Left ventricle myocardium inferior (tissue), 1 donor: ENCODE measurements at regions not wholly inside any gene's neighbourhood (a gene's known extent, or its start where the extent isn't known, plus 50 kb on each side); places are given as distances from the start of the nearest gene placed in this dataset.
A peak's percentile ranks its signal among the peaks of the same experiment; 100 is the strongest.

Experiments used
- DNase-seq: peaks from one replicate; pipeline ENCODE4 v3.0.0-alpha.2; 2020
- H3K27ac ChIP-seq: fragments of 200-600 bp; replicated peaks from 2 replicates; pipeline ENCODE4 v1.8.0; 2021
- H3K27me3 ChIP-seq: fragments of 200-600 bp; 2 replicates; pipeline ENCODE4 v1.8.0; 2021; ENCODE audit warnings: low read depth
- H3K36me3 ChIP-seq: fragments of 200-600 bp; 2 replicates; pipeline ENCODE4 v1.8.0; 2021
- H3K4me1 ChIP-seq: fragments of 200-600 bp; 2 replicates; pipeline ENCODE4 v1.8.0; 2021
- H3K4me3 ChIP-seq: fragments of 200-600 bp; 2 replicates; pipeline ENCODE4 v1.8.0; 2021; ENCODE audit warnings: mild to moderate bottlenecking, moderate library complexity
- H3K9me3 ChIP-seq: fragments of 200-600 bp; replicated peaks from 2 replicates; pipeline ENCODE4 v1.8.0; 2021
- CTCF ChIP-seq: fragments of 200-600 bp; IDR thresholded peaks from 2 replicates; pipeline ENCODE4 v1.8.0; 2021; ENCODE audit warnings: antibody characterized with exemption, mild to moderate bottlenecking, borderline replicate concordance
- intact Hi-C: fragments of 100-400 bp; cut with micrococcal nuclease; formaldehyde crosslinking; loops from one replicate; pipeline ENCODE4 v1.11.0; 2022
- donor health status: DM: no; HTN: yes; CAD: no; lungs with severe emphysema.

GRCh38 chr7:131919920-131920709 is 363.7 kb upstream of the PODXL start:
- H3K9me3 ChIP-seq = no peaks in the 10 kb centered on the region
- no peak overlapping the region for H3K27ac ChIP-seq
- H3K27me3 ChIP-seq = peaks cover 27% of the 10 kb centered on the region
- intact Hi-C loops = no loop called here
- no peak for DNase-seq
- no peak for TF ChIP-seq CTCF
- no peaks in the 10 kb centered on the region for H3K4me1 ChIP-seq
- H3K4me3 ChIP-seq = no peak overlapping the region
- no peaks in the 10 kb centered on the region for H3K36me3 ChIP-seq

- H3K36me3 ChIP-seq = no peaks in the 10 kb centered on the region
- no peaks in the 10 kb centered on the region for H3K4me1 ChIP-seq
- no peak overlapping the region for H3K4me3 ChIP-seq
- H3K27ac ChIP-seq = no peak overlapping the region
- intact Hi-C loops = no loop called here
- TF ChIP-seq CTCF = no peak
- peaks cover 78% of the 10 kb centered on the region for H3K27me3 ChIP-seq
- H3K9me3 ChIP-seq = no peaks in the 10 kb centered on the region
- DNase-seq = no peak
Observed at GRCh38 chr7:131911112-131911511, 354.7 kb upstream of the PODXL start.

- H3K36me3 ChIP-seq = no peaks in the 10 kb centered on the region
- intact Hi-C loops = no loop called here
- no peak overlapping the region for H3K27ac ChIP-seq
- DNase-seq = no peak
- peaks cover 96% of the 10 kb centered on the region for H3K27me3 ChIP-seq
- H3K4me1 ChIP-seq = no peaks in the 10 kb centered on the region
- H3K4me3 ChIP-seq = peak overlapping the region; percentile 59
- H3K9me3 ChIP-seq = no peaks in the 10 kb centered on the region
- TF ChIP-seq CTCF = no peak
Observed at GRCh38 chr7:131909151-131909768, 352.8 kb upstream of the PODXL start.

- Histone ChIP-seq H3K4me1 (no peaks in the 10 kb centered on the region), H3K4me3 (peak overlapping the region; percentile 59), H3K27me3 (peaks cover 100% of the 10 kb centered on the region), H3K9me3 (peaks cover 5% of the 10 kb centered on the region), H3K27ac (no peak overlapping the region), H3K36me3 (no peaks in the 10 kb centered on the region)
- no peak for TF ChIP-seq CTCF
- intact Hi-C loops = no loop called here
- DNase-seq = no peak
Observed at GRCh38 chr7:131908714-131909113, 352.3 kb upstream of the PODXL start.

GRCh38 chr7:131905471-131905973 is 349.1 kb upstream of the PODXL start:
- intact Hi-C loops = no loop called here
- DNase-seq = no peak
- no peak for TF ChIP-seq CTCF

More at GRCh38 chr7:131905471-131905973, 349.1 kb upstream of the PODXL start:
- H3K4me1 ChIP-seq = no peaks in the 10 kb centered on the region
- H3K4me3 ChIP-seq = no peak overlapping the region
- no peaks in the 10 kb centered on the region for H3K36me3 ChIP-seq
- peaks cover 21% of the 10 kb centered on the region for H3K9me3 ChIP-seq
- H3K27me3 ChIP-seq = peaks cover 83% of the 10 kb centered on the region
- H3K27ac ChIP-seq = no peak overlapping the region
